ENCODE measurements at regions not wholly inside any gene's neighbourhood (a gene's known extent, or its start where the extent isn't known, plus 50 kb on each side); places are given as distances from the start of the nearest gene placed in this dataset.
"Not testable (repeated sequence)": the region's sequence is repeated elsewhere in the genome, so short reads cannot be mapped to it uniquely, and the experiment has no call there.

DNA sequence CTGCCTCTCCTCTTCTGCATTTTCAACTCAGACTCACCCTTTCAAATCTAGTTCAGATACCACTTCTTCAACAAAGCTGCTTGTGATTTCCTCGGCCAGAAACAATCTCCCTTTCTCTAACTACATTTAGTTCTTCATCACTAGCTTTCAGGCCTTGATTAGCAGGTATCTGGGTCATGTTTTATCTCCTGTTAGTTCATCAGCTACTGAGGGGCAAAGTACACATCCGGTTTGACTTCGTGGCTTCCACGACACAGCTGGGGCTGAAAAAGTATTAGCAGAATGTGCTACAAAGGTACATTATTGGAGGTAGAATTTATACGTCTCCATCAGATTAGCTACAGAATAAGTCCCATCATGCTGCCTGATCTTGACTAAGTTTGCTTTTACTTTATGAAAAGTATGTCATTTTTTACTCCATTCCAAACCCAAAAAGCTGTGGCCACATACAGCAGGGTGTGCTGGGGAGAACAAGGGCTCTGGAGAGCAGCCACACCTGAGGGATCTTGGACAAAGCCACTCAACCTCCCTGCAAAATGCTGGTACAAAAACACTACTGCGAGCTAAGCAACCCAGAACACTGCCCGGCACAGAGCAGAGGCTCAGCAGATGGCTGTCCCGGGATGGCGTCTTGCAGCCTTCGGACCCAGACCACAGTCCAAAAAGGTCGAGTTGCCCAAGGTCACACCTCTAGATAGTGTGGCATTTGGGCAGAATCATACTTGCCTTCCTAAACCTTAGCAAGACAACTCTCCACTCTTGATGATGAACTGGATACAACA lies 120.5 kb upstream of the PRKX start:
- TF ChIP-seq, protein P1, sequence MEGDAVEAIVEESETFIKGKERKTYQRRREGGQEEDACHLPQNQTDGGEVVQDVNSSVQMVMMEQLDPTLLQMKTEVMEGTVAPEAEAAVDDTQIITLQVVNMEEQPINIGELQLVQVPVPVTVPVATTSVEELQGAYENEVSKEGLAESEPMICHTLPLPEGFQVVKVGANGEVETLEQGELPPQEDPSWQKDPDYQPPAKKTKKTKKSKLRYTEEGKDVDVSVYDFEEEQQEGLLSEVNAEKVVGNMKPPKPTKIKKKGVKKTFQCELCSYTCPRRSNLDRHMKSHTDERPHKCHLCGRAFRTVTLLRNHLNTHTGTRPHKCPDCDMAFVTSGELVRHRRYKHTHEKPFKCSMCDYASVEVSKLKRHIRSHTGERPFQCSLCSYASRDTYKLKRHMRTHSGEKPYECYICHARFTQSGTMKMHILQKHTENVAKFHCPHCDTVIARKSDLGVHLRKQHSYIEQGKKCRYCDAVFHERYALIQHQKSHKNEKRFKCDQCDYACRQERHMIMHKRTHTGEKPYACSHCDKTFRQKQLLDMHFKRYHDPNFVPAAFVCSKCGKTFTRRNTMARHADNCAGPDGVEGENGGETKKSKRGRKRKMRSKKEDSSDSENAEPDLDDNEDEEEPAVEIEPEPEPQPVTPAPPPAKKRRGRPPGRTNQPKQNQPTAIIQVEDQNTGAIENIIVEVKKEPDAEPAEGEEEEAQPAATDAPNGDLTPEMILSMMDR (IDR thresholded peaks at IDR 0.05), result not testable (repeated sequence)
- TF ChIP-seq POLR2A (IDR thresholded peaks at IDR 0.05), result not testable (repeated sequence)
